Stomach (tissue), 4 donors: ENCODE measurements at regions not wholly inside any gene's neighbourhood (a gene's known extent, or its start where the extent isn't known, plus 50 kb on each side); places are given as distances from the start of the nearest gene placed in this dataset.

Experiments used
- EP300 ChIP-seq: sonication (generic); formaldehyde crosslinking; IDR thresholded peaks from one replicate; pipeline ENCODE4 v1.6.1; 2017; ENCODE audit warnings: antibody characterized with exemption
- POLR2A ChIP-seq, 4 donors: fragments of 450-650 bp; IDR thresholded peaks; one replicate each; pipeline ENCODE4 v1.6.1; 2016; ENCODE audit warnings: antibody characterized with exemption in 4 of 4, control low read depth in 2 of 4, mild to moderate bottlenecking in 1 of 4, moderate library complexity in 1 of 4
- POLR2AphosphoS5 ChIP-seq, 3 donors: sonication (generic); formaldehyde crosslinking; IDR thresholded peaks; one replicate each; pipeline ENCODE4 v1.6.1; 2016; ENCODE audit warnings: antibody characterized with exemption in 3 of 3
- TF ChIP-seq, protein P1 (sequence below), 7 experiments: fragments of 450-650 bp in 4 of 7; fragments of 200-600 bp in 3 of 7; sonication (generic) in 3 of 7; IDR thresholded peaks; one replicate each; pipeline ENCODE4 v1.5.1; 2016 to 2019; ENCODE audit warnings: antibody characterized with exemption in 7 of 7, control low read depth in 2 of 7, mild to moderate bottlenecking in 1 of 7

- TF ChIP-seq, protein P1, sequence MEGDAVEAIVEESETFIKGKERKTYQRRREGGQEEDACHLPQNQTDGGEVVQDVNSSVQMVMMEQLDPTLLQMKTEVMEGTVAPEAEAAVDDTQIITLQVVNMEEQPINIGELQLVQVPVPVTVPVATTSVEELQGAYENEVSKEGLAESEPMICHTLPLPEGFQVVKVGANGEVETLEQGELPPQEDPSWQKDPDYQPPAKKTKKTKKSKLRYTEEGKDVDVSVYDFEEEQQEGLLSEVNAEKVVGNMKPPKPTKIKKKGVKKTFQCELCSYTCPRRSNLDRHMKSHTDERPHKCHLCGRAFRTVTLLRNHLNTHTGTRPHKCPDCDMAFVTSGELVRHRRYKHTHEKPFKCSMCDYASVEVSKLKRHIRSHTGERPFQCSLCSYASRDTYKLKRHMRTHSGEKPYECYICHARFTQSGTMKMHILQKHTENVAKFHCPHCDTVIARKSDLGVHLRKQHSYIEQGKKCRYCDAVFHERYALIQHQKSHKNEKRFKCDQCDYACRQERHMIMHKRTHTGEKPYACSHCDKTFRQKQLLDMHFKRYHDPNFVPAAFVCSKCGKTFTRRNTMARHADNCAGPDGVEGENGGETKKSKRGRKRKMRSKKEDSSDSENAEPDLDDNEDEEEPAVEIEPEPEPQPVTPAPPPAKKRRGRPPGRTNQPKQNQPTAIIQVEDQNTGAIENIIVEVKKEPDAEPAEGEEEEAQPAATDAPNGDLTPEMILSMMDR (IDR thresholded peaks at IDR 0.05): no peak
- TF ChIP-seq EP300: no peak
- TF ChIP-seq POLR2A (IDR thresholded peaks at IDR 0.05): no peak
- TF ChIP-seq POLR2AphosphoS5 (IDR thresholded peaks at IDR 0.05): no peak
These were observed 122.9 kb upstream of the SMURF2 start for GRCh38 chr17:64785011-64785421.
